Superior temporal gyrus (tissue), 1 donor: ENCODE measurements at regions not wholly inside any gene's neighbourhood (a gene's known extent, or its start where the extent isn't known, plus 50 kb on each side); places are given as distances from the start of the nearest gene placed in this dataset.

Experiments used
- DNase-seq: peaks from one replicate; pipeline ENCODE4 v3.0.0-alpha.2; 2016; ENCODE audit errors: extremely low spot score

DNA sequence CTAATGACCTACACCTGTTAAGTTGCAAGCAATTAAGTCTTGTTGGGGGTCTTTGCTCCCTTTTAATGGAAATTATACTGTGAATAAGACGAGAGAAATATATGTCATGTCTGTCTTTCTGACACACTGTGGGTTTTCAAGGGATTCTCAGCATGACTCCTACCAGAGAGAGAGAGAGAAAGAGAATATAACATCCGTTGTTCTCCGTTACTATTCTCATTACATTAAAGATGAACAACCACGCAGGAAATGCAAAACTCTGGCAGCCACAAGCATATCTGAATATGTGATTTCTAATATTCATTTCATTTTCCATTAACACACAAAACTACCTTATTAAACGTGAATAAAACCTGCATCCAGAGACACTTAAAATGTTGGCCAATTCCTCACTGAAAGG, 67.3 kb upstream of the EGLN3 start:
- no peak for DNase-seq

DNA sequence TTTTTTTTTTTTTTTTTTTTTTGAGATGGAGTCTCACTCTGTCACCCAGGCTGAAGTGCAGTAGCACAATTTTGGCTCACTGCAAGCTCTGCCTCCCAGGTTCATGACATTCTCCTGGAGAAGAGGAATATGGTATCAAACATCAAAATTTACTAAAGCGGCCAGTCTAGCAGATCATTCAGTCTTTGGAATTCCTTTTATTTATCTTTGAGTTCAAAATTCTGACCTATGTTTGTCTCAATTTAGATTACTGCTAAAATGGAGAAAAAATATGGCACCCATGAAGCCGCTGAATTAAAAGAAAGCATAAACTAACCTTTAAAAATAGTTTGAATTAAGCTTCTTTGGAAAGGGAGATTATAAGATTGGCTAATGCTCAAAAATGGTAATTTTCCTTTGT, 64.5 kb upstream of the EGLN3 start:
- DNase-seq: no peak

DNA sequence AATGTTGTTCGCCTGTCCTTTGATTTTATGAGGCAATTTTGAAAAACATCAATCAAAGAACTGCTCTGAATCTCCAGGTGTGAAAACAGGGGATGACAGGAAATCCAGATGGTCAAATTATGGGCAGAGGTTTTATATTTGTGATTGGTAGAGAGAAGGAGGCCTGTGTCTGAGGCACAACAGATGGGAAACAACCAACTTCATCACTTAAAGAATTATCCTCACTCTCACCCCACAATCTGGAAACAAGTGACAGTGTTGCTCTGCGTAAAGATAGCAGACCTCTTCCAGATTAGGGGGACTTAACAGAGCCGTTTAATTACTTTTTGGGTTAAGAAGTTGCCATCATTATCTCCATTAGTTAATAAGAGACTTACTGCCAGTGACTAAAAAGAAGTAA, 64.1 kb upstream of the EGLN3 start:
- no peak for DNase-seq

DNA sequence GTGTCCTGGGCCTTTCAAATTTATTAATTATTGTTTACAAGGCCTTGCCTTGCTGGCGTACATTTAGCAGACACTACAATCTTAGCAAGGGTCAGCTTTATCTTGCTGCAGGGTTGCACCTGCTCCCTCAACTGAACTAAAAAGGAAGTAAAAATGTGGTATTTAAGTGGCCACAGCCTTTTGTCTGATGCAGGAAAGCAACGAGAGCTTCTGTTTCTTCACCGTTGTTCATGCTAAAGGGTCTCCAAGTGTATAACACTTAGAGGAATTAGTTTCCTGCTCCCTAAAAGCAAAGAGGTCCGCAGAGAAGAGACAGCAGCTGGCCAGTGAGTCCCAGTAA, 62.8 kb upstream of the EGLN3 start:
- no peak for DNase-seq

DNA sequence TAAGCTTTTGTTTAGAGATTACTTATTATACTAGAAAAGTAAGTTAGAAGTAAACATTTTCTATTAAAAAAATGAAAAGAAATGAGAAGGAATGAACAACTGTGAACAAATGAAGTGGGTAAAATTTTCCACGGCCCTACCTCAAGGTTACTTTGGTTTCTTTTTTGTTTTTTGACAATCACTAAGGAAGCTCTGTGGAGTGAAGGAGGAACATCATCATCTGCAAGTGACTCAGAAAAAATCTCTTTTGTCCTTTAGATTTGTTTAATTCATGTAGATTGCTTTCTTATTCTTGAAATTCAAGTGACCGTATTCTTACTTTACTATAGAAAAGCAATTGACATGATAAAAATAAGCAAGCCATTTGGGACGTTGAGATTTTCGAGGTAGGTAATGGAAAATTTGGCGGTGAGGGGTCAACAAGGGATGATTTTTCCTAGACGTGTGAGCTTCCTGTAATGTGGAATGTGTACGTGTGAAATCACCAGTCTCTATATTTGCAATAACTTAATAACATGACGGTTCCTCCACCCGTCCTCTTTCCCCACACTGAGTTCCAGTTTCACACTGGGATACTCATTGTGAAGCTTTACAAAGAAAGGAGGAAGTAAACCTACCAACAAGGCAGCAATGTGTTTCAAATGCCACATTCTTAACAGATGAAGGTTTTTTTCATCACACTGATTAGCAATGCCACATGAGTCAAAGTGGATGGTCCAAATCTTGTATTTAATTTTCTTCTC, 62.3 kb upstream of the EGLN3 start:
- no peak for DNase-seq

DNA sequence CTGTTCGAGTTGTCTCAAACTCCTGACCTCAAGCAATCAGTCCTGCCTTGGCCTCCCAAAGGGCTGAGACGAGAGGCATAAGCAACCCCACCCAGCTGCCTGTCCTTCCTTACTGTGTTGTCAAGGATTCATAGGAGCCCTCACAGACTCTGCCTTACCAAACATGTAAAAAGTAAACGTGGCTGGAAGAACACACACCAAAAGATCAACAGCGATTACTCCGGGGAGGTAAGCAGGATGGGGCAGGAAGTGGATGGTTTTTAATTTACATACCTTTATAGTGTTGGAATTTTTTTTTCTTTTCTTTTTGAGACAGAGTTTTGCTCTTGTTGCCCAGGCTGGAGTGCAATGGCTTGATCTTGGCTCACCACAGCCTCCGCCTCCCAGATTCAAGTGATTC, 61.5 kb upstream of the EGLN3 start:
- no peak for DNase-seq

DNA sequence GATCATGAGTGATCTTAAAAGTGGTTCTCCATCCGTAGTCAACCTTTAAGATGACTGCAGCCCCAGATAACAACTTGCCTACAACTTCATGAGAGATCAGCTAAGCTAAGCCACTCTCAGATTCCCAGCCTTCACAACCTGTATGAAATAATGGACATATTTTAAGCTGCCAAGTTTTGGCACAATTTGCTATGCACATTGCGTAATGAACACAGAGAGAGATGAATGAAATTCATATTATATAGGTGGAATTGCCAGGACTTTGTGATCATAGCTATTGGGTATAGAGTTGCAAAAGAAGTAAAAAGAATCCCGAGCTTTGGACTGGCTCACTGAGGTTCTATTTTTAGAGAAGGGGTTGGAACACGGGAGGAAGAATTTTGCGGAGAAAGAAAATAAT, 59.1 kb upstream of the EGLN3 start:
- no peak for DNase-seq

DNA sequence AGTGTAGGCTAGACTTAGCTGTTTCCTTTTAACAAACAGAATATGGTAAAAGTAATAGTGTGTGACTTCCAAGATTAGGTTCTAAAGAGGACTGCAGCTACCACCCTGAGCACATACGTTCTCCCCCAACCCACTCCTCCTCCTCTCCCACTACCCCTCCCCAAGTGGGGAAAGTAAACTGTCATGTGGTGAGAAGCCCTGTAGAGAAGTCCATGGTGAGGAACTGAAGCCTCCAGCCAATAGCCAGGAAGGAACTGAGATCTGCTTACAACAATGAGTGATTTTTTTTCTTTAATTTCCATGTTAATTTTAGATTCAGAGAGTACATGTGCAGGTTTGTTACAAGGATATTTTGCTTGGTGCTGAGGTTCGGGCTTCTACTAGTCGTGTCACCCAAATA, 57.0 kb upstream of the EGLN3 start:
- no peak for DNase-seq

DNA sequence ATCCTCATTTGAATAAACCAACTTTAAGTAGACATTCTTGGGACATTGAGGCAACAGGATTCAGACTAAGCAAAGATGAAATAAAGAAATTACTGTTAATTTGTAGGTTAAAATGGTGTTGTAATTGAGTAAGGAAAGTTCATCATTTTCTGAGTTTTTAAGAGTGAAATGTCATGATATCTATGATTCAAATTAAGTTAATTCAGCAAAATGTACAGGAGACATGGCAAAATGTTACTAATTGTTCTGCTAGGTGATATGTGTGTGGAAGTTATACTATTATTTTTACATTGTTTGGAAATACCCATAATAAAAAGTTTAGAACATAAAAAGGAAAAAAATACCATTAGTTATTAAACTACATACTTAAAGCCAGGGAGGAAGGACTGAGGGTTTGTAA, 55.0 kb upstream of the EGLN3 start:
- no peak for DNase-seq

DNA sequence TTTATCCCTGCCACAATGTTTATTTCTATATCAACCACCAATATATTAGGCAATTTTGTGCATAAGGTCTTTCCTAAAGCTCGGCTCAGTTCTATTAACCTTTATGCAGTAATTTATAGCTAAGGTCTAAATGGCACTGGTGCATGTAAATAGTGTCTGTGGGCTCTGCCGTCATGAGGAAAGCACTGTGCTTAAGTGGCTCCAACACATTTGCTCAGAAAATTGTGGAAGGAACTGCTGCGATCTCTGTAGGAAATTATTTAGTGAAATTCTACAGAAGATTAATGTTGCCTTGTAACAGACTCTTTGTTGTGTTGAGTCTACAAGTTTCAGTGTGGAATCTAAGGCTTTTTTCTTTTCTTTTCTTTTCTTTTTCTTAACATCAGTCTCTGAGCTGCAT, 54.0 kb upstream of the EGLN3 start:
- DNase-seq: no peak

DNA sequence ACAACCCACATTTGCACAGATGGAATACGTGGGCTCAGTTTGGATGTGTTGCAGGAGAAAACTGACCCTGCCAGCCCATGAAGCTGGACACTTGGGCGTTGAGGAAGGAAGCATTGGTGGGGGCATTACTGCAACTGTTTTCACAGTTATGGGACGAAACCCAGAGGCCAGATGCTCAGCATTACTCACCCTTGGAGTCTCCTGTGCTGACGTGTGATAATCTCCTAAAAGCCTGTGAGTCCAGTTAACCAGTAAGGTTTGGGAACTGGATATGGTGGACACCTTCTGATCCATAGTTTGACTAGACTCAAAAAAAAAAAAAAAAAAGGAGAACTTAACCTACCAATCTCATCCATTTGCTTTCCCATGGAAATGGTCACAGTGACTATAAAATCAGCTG, 52.8 kb upstream of the EGLN3 start:
- DNase-seq: no peak

DNA sequence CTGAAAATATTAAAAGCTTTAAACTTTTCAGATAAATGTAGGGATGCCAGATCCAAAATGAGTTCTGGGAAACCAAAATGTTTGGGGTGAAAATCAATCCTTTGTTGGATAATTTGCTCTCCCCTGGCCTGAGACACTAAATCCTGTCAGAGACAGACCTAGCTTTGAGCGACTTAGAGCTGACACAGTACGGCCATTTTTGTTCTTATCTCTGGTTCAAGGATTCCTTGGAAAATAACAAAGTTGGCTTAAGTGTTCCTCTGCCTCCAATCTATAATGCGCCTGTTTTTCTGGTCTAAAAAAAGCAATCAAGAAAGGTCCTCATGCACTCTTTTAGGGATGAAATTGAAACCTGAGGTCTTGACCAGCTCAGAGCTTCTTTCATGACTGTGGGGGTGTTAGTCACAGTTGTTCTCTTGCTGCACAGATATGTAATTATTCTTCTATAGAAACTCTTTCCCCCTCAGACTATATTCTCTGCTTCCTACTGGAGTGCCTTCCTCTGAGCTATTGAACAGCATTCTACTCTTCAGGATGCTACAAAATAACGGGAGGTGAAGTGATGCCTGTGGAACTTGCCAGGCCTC, 52.3 kb upstream of the EGLN3 start:
- no peak for DNase-seq
